OCI-LY3 (cell line): ENCODE measurements at regions not wholly inside any gene's neighbourhood (a gene's known extent, or its start where the extent isn't known, plus 50 kb on each side); places are given as distances from the start of the nearest gene placed in this dataset.

Experiments
- H2AFZ ChIP-seq: fragments of 200-600, 300-600 bp; shearing (Covaris generic); 2 replicates; pipeline ENCODE4 v1.6.0; 2014; ENCODE audit warnings: antibody characterized with exemption, low read depth, low read length
- H3K27ac ChIP-seq: fragments of 200-600, 300-600 bp; sonication (generic); 2 replicates; pipeline ENCODE4 v1.5.1; 2014; ENCODE audit warnings: mild to moderate bottlenecking, low read length, moderate library complexity, mixed read lengths
- H3K27me3 ChIP-seq: fragments of 200-600, 300-600 bp; sonication (generic); 2 replicates; pipeline ENCODE4 v1.6.1; 2014; ENCODE audit warnings: low read depth, low read length, mixed read lengths
- H3K36me3 ChIP-seq: fragments of 200-600, 300-600 bp; sonication (generic); replicated peaks from 2 replicates; pipeline ENCODE3; 2014; ENCODE audit warnings: low read depth, low read length, mixed read lengths
- H3K4me1 ChIP-seq: fragments of 300-600, 200-600 bp; sonication (generic); 2 replicates; pipeline ENCODE4 v1.6.1; 2014; ENCODE audit warnings: low read length, mixed read lengths
- H3K4me2 ChIP-seq: fragments of 200-600, 300-600 bp; sonication (generic); 2 replicates; pipeline ENCODE4 v1.6.1; 2014; ENCODE audit warnings: low read length, mixed read lengths
- H3K4me3 ChIP-seq: fragments of 300-600, 200-600 bp; sonication (generic); 2 replicates; pipeline ENCODE4 v1.5.1; 2014; ENCODE audit warnings: antibody characterized with exemption, mild to moderate bottlenecking, low read length, moderate library complexity
- H3K79me2 ChIP-seq: fragments of 300-600, 200-600 bp; shearing (Covaris generic); 2 replicates; pipeline ENCODE4 v1.6.1; 2014; ENCODE audit warnings: mild to moderate bottlenecking, low read length, mixed read lengths
- H3K9ac ChIP-seq: fragments of 300-600, 200-600 bp; shearing (Covaris generic); 2 replicates; pipeline ENCODE4 v1.6.0; 2014; ENCODE audit warnings: mild to moderate bottlenecking, low read length, moderate library complexity
- H3K9me3 ChIP-seq: fragments of 200-600, 300-600 bp; shearing (Covaris generic); 2 replicates; pipeline ENCODE4 v1.6.1; 2014; ENCODE audit warnings: low read length, mixed read lengths; ENCODE audit not compliant: insufficient read depth
- H4K20me1 ChIP-seq: fragments of 200-600, 300-600 bp; sonication (generic); 2 replicates; pipeline ENCODE4 v1.6.1; 2016; ENCODE audit warnings: low read length, mixed read lengths; ENCODE audit not compliant: insufficient read depth
- CTCF ChIP-seq: fragments of 200-600, 300-600 bp; sonication (generic); IDR thresholded peaks from 2 replicates; pipeline ENCODE4 v1.5.1; 2014; ENCODE audit warnings: antibody characterized with exemption, low read length, low read depth
- EZH2phosphoT487 ChIP-seq: fragments of 200-600 bp; shearing (Covaris generic); IDR thresholded peaks from 2 replicates; pipeline ENCODE4 v1.6.1; 2018; ENCODE audit warnings: antibody characterized with exemption, mixed run types, low read depth

GRCh38 chr4:57254754-57255153, 144.6 kb upstream of the IGFBP7 start:
- Histone ChIP-seq H3K27ac (no peak overlapping the region), H3K79me2 (no peaks in the 10 kb centered on the region), H3K4me2 (no peak overlapping the region), H3K4me1 (no peaks in the 10 kb centered on the region), H4K20me1 (no peaks in the 10 kb centered on the region), H3K4me3 (no peak overlapping the region), H2AFZ (no peak overlapping the region), H3K9me3 (no peaks in the 10 kb centered on the region), H3K9ac (no peak overlapping the region), H3K27me3 (peaks cover 9% of the 10 kb centered on the region), H3K36me3 (no peaks in the 10 kb centered on the region)
- no peak for TF ChIP-seq CTCF
- no peak for TF ChIP-seq EZH2phosphoT487

GRCh38 chr4:57249083-57249482, 138.9 kb upstream of the IGFBP7 start:
- Histone ChIP-seq H3K4me1 (no peaks in the 10 kb centered on the region), H4K20me1 (no peaks in the 10 kb centered on the region), H3K27me3 (peaks cover 9% of the 10 kb centered on the region), H2AFZ (no peak overlapping the region), H3K4me2 (no peak overlapping the region), H3K27ac (no peak overlapping the region), H3K9me3 (0 out of 2 replicates have a peak, but pooled peaks cover 3% of the 10 kb centered on the region), H3K4me3 (no peak overlapping the region), H3K9ac (no peak overlapping the region), H3K79me2 (no peaks in the 10 kb centered on the region), H3K36me3 (no peaks in the 10 kb centered on the region)
- no peak for TF ChIP-seq CTCF
- TF ChIP-seq EZH2phosphoT487, result no peak

- 0 out of 2 replicates have a peak, but pooled peaks cover 3% of the 10 kb centered on the region for H3K9me3 ChIP-seq
- H3K27ac ChIP-seq, result no peak overlapping the region
- H3K4me2 ChIP-seq, result no peak overlapping the region
- no peaks in the 10 kb centered on the region for H3K36me3 ChIP-seq
- no peaks in the 10 kb centered on the region for H3K79me2 ChIP-seq
- no peaks in the 10 kb centered on the region for H3K27me3 ChIP-seq
- TF ChIP-seq EZH2phosphoT487 (no peak), CTCF (no peak)
- no peaks in the 10 kb centered on the region for H4K20me1 ChIP-seq
- H3K4me3 ChIP-seq, result no peak overlapping the region
- no peak overlapping the region for H3K9ac ChIP-seq
- H3K4me1 ChIP-seq, result no peaks in the 10 kb centered on the region
- H2AFZ ChIP-seq, result no peak overlapping the region
Observed at GRCh38 chr4:57243076-57243475, 132.9 kb upstream of the IGFBP7 start.

- H3K4me1 ChIP-seq, result no peaks in the 10 kb centered on the region
- H3K27me3 ChIP-seq, result no peaks in the 10 kb centered on the region
- H3K27ac ChIP-seq, result no peak overlapping the region
- H3K4me3 ChIP-seq, result no peak overlapping the region
- no peaks in the 10 kb centered on the region for H3K79me2 ChIP-seq
- H3K9ac ChIP-seq, result no peak overlapping the region
- no peaks in the 10 kb centered on the region for H3K36me3 ChIP-seq
- no peaks in the 10 kb centered on the region for H4K20me1 ChIP-seq
- no peak overlapping the region for H3K4me2 ChIP-seq
- H2AFZ ChIP-seq, result no peak overlapping the region
- no peak for TF ChIP-seq CTCF
- H3K9me3 ChIP-seq, result no peaks in the 10 kb centered on the region
Observed at GRCh38 chr4:57234252-57234775, 124.1 kb upstream of the IGFBP7 start.
